PFSK-1 (cell line): ENCODE measurements at regions not wholly inside any gene's neighbourhood (a gene's known extent, or its start where the extent isn't known, plus 50 kb on each side); places are given as distances from the start of the nearest gene placed in this dataset.

Source experiments
- FOXP2 ChIP-seq: optimal IDR thresholded peaks from 2 replicates; pipeline ENCODE3; 2011; ENCODE audit warnings: borderline replicate concordance, control low read depth, inconsistent platforms; ENCODE audit not compliant: insufficient read depth; ENCODE audit errors: extremely low read length, extremely low read depth
- POLR2AphosphoS5 ChIP-seq: IDR thresholded peaks from 2 replicates; pipeline ENCODE4 v1.6.1; 2012; ENCODE audit warnings: low read depth, mild to moderate bottlenecking, control low read depth, low read length, moderate library complexity
- SIN3A ChIP-seq: IDR thresholded peaks from 2 replicates; pipeline ENCODE4 v1.6.1; 2012; ENCODE audit warnings: mild to moderate bottlenecking, low read length, moderate library complexity, borderline replicate concordance; ENCODE audit not compliant: insufficient read depth
- TAF1 ChIP-seq: IDR thresholded peaks from 2 replicates; pipeline ENCODE4 v1.6.1; 2012; ENCODE audit warnings: low read length, control low read depth, borderline replicate concordance; ENCODE audit not compliant: insufficient read depth
- TF ChIP-seq, protein P1 (sequence below), 2 experiments: IDR thresholded peaks; 2 replicates each; pipeline versions ENCODE4 v1.6.1 to v1.8.0; 2011 to 2012; ENCODE audit warnings: low read depth in 2 of 2, low read length in 2 of 2, control low read depth in 1 of 2, inconsistent platforms in 1 of 2, mild to moderate bottlenecking in 1 of 2, moderate library complexity in 1 of 2; ENCODE audit not compliant: insufficient read depth in 1 of 2

DNA sequence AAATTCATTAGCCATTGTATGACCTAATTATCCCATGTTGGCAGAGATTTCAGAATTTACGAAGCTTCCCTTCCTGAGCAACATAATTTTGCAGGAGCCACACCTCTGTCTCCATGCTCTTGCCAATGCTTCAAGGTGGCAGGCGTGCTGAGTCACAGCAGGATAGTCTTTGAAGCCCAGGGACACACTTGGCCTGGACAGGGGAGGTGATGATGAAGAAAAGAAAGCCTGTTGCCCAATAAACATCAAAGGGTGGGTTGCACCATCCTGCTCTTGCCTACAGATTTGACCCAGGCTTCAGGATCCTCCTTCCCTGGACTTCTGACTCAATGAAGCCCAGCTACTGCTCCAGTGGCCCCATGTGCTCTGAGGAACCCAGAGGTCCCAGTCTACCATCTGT is 117.1 kb downstream of the MINAR1 start:
- TF ChIP-seq, protein P1, sequence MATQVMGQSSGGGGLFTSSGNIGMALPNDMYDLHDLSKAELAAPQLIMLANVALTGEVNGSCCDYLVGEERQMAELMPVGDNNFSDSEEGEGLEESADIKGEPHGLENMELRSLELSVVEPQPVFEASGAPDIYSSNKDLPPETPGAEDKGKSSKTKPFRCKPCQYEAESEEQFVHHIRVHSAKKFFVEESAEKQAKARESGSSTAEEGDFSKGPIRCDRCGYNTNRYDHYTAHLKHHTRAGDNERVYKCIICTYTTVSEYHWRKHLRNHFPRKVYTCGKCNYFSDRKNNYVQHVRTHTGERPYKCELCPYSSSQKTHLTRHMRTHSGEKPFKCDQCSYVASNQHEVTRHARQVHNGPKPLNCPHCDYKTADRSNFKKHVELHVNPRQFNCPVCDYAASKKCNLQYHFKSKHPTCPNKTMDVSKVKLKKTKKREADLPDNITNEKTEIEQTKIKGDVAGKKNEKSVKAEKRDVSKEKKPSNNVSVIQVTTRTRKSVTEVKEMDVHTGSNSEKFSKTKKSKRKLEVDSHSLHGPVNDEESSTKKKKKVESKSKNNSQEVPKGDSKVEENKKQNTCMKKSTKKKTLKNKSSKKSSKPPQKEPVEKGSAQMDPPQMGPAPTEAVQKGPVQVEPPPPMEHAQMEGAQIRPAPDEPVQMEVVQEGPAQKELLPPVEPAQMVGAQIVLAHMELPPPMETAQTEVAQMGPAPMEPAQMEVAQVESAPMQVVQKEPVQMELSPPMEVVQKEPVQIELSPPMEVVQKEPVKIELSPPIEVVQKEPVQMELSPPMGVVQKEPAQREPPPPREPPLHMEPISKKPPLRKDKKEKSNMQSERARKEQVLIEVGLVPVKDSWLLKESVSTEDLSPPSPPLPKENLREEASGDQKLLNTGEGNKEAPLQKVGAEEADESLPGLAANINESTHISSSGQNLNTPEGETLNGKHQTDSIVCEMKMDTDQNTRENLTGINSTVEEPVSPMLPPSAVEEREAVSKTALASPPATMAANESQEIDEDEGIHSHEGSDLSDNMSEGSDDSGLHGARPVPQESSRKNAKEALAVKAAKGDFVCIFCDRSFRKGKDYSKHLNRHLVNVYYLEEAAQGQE (IDR thresholded peaks at IDR 0.05; ENCODE audit: insufficient read depth in 1 of 2, low read depth in 2 of 2, low read length in 2 of 2), result no peak
- TF ChIP-seq SIN3A (no peak), POLR2AphosphoS5 (no peak), FOXP2 (no peak), TAF1 (no peak)

GRCh38 chr15:79560384-79560783 is 128.2 kb downstream of the MINAR1 start:
- TF ChIP-seq FOXP2 (no peak), POLR2AphosphoS5 (no peak), TAF1 (no peak), SIN3A (no peak)
- TF ChIP-seq, protein P1 (IDR thresholded peaks at IDR 0.05; ENCODE audit: insufficient read depth in 1 of 2, low read depth in 2 of 2, low read length in 2 of 2), result no peak

DNA sequence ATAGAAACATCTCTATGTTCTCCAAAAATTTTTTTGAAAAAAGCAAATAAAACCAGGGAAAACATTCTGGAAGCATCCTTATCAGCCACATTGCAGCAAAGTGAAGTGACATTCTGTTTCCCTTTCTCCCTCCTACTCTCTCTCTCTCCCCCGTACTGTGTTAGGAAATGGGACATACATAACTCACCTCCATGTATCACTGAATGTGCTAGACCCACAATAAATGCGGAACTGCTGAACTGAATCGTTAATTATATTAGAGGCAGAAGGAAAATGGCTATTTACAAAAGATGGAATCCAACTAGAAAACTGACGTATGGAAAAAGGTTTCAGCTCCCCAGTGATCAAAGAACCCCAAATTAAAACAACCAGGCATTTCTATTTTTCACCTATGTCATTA is 129.8 kb downstream of the MINAR1 start:
- TF ChIP-seq, protein P1 (IDR thresholded peaks at IDR 0.05; ENCODE audit: insufficient read depth in 1 of 2, low read depth in 2 of 2, low read length in 2 of 2), result no peak
- TF ChIP-seq FOXP2, result no peak
- no peak for TF ChIP-seq POLR2AphosphoS5
- no peak for TF ChIP-seq TAF1
- no peak for TF ChIP-seq SIN3A

GRCh38 chr15:79562403-79562815 is 130.3 kb downstream of the MINAR1 start:
- TF ChIP-seq FOXP2, result no peak
- no peak for TF ChIP-seq POLR2AphosphoS5
- no peak for TF ChIP-seq SIN3A
- TF ChIP-seq TAF1, result no peak
- TF ChIP-seq, protein P1 (IDR thresholded peaks at IDR 0.05; ENCODE audit: insufficient read depth in 1 of 2, low read depth in 2 of 2, low read length in 2 of 2), result no peak

GRCh38 chr15:79562899-79563298 is 130.8 kb downstream of the MINAR1 start:
- no peak for TF ChIP-seq TAF1
- no peak for TF ChIP-seq SIN3A
- no peak for TF ChIP-seq FOXP2
- TF ChIP-seq, protein P1 (IDR thresholded peaks at IDR 0.05; ENCODE audit: insufficient read depth in 1 of 2, low read depth in 2 of 2, low read length in 2 of 2), result no peak
